HG03196 (cell line): ENCODE measurements at regions not wholly inside any gene's neighbourhood (a gene's known extent, or its start where the extent isn't known, plus 50 kb on each side); places are given as distances from the start of the nearest gene placed in this dataset.
"Not testable (repeated sequence)": the region's sequence is repeated elsewhere in the genome, so short reads cannot be mapped to it uniquely, and the experiment has no call there.

Experiments used
- ATAC-seq: cut with Tn5 transposase; IDR thresholded peaks from one replicate; pipeline ENCODE4 v1.9.1; 2021; ENCODE audit not compliant: unreplicated experiment

DNA sequence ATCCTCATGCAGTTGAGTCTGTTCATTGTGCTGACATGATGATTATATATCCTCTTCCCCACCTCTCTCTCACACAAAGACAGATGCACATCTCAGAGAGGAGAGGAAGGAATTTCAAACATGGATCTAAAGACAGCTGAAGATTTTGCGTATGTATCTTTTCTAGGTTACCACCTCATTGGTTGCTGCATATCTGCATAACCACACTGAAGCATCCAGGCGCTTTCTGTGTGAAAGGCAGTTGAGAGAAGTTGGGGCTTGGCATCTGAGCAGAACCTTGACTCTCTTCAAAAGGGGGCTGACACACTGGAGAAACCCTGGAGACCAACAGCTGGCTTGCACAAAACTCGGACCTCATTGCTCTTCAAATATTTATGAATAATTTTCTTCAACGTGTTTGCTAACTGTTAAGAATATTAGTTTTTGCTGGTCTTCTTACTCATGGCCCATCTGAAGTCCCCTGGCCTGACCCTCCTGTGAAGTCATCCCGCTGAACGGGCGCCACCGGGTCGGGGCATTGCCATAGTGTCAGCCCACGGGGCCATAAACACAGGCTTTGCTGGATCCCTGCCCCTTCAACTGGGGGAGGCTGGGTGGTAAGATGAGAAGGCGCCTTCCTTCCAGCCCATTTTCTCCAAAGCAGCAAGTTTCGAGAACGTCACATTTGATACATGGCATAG is 593.2 kb upstream of the CLINT1 start:
- ATAC-seq = no peak

DNA sequence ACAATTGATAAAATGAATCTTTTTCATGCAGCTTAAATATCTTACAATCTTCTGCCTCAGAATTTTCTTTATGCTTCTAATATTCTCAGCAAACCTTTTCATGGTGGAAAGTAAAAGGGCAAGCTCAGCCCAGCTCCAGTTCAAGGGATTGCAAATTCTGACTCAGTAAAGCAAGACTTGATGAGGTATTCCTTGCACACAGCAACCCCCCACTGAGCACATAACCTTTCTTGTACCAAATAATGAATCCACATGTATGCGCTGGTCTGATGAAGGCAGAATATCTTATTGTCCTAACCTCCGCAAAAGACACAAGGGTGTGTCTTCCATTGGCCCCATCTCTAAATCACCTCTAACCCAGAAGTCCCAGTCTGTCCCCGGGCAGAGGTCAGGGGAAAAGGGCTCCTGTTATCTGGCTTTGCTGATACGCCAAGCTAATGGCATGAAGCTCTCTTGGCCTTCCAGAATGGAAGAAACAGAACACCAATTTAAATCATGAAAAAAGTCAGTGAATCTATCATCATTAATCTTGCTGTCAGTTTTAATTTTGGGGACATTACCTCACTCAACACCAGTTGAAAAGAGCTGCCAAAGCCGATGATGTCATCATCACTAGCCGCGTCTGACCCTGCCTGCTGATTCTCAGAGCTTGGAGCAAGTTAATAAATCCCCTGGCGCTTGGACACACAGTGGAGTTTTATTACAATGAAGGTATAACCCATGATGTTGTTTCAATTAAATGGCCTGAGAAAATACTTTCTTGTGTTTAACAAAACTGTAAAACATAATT is 592.5 kb upstream of the CLINT1 start:
- no peak for ATAC-seq

DNA sequence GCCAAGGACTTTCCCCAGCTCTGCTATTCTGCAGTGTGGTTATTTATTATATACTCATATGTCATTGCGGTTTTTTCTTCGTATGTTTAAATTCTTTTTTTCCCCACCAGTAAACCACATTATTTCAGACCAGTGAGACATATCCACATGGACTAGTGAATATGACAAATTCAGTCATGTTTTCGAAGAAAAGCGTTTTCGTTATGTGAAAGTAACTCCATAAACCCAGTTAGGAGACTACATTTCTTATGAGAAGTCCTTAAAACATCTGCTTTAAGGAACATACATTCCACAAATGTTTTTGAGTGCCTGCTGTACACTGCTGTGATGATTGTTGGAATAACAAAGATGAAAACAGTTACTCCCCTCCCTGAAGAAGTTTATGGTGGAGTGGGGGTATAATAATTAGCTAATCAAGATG is 591.8 kb upstream of the CLINT1 start:
- ATAC-seq = no peak

DNA sequence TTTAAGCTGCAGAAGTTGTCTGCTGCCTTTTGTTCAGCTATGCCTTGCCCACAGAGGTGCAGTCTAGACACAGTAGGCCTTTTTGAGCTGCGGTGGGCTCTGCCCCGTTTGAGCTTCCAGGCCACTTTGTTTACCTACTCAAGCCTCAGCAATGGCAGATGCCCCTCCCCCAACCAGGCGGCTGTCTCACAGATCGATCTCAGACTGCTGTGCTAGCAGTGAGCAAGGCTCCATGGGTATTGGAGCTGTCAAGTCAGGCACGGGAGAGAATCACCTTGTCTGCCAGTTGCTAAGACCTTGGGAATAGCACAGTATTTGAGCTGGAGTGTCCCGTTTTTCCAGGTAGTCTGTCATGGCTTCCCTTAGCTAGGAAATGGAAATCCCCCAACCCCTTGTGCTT is 587.8 kb upstream of the CLINT1 start:
- ATAC-seq = not testable (repeated sequence)

DNA sequence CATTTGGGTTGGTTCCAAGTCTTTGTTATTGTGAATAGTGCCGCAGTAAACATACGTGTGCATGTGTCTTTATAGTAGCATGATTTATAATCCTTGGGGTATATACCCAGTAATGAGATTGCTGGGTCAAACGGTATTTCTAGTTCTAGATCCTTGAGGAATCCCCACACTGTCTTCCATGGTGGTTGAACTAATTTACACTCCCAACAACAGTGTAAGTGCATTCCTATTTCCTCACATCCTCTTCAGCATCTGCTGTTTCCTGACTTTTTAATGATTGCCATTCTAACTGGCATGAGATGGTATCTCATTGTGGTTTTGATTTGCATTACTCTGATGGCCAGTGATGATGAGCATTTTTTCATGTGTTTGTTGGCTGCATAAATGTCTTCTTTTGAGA is 580.3 kb upstream of the CLINT1 start:
- not testable (repeated sequence) for ATAC-seq

DNA sequence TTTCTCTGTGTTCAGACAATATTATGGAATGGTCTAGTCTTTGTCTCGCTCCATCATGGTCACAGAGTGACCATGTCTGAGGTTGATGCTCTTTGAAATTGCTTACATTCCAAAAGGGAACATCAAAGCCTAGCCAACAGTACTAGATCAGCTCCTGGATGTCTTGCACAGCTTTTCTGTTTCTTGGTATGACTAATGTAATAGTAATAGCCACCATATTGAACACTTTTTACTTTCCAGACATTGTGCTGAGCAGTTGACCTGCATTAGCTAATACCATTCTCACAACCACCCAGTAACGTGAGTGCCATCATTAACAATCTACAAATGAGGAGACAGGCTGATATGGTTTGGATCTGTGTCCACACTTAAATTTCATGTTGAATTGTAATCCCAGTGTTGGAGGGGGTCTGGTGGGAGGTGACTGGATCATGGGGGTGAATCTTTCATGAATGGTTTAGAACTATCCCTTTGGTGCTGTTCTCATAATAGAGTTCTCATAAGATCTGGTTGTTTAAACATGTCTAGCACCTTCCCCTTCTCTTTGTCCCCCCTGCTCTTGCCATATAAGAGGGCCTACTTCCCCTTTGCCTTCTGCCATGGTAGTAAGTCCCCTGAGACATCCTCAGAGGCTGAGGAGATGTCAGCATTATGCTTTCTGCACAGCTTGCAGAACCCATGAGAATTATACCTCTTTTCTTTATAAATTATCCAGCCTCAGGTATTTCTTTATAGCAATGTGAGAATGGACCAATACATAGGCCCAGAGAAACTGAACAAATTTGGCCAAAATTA is 577.5 kb upstream of the CLINT1 start:
- no peak for ATAC-seq

DNA sequence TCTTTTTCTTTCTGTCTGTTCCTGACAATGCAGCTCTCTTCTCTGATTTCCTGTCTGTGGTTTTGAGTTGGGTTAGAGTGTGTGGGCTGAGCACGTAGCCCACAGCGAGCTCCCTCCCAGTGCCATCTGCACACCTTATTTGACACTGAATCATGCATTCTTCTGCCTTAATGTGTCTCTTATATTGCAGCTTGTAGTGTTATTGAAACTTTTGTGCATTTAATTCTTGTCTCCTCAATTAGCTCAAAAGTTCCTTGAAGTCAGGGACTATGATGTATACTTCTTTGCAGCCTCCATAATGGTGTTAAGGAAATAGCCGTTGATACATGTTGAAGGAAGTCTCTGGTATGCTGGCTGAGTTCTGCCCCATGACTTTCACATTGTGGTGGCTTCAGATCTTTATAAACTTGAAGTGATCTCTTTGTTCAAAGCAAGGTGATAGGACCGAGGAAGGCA is 576.2 kb upstream of the CLINT1 start:
- ATAC-seq = peak; percentile 63

DNA sequence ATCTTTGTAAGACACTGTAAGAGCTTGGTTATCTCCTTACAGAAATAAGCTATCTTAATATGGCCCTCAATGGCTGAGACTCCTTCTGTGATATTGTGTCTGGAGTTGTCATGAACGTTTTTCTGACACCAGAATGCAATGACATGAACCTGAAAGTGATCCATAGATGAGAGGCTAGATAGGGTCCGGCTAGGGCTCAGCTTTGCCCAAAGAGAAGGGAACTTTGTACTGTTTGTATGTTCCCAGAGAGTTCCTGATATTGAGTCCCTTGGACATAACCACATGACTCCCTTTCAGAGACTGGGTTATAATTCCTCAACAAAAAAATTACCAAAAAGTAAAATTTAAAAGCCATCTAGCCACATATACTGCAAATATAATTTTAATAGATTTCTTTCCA is 575.8 kb upstream of the CLINT1 start:
- no peak for ATAC-seq

DNA sequence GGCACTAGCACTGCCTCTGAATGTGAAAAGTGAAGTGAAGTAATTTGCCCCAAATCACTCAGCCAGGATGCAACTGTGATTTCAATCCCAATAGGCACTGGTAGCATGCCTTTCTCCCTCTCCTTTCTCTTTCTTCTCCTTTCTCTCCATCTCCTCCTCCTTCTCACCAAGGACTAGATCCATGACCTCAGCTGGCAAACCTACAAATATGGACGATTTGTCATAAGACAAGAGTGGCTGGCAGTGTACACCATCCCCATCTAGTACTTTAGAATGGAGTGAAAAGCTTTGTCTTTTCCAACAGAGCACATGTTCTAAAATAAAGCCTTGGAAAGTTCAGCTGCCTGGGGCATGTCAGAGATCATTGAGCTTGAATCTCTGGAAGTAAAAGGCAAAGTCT is 574.7 kb upstream of the CLINT1 start:
- ATAC-seq = no peak

DNA sequence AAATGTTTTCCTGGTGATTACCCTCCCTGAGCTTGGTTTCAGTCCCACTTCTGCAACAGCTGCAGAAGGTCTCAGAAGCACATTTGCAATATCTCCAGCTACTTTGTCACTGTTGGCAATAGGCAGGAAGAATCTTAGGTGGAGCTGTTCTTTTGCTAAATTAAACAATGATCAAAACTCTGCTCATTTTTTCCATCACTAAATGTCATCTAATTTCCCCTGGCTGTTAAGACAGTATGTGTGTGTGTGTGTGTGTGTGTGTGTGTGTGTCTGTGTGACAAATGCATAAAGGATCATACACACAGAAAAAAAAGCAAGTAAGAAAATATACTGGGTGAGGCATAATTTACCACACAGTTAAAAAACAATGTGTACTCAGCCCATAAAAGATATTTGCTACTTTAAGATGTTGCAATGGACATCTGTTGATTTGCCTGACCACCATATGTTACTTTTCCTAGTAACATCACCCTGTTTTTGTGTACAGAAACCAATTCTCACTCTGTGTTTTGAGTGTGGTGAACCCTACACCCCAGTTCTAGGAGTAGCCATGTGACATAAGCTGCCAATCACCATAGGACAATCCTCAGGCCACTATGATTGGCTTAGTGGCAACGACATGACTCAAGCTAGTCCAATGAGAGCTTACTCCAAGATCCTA is 572.6 kb upstream of the CLINT1 start:
- ATAC-seq = no peak

DNA sequence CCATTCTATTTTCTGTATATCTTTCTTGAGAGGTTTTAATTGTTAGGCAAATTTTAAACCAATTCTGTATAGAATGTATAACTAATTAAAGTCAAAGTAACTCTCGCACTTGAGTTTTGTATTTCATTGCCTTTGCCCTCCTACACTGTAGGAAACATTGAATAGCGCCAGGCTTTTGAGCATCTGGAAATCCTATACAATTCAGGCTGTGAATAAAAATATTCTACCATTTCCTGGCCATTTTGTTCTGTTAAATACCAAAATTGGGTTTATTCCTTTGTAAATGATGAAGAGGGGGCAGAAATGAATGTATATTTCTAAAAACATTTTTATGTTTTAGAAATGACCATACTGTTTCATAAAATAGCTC is 571.8 kb upstream of the CLINT1 start:
- ATAC-seq = no peak

DNA sequence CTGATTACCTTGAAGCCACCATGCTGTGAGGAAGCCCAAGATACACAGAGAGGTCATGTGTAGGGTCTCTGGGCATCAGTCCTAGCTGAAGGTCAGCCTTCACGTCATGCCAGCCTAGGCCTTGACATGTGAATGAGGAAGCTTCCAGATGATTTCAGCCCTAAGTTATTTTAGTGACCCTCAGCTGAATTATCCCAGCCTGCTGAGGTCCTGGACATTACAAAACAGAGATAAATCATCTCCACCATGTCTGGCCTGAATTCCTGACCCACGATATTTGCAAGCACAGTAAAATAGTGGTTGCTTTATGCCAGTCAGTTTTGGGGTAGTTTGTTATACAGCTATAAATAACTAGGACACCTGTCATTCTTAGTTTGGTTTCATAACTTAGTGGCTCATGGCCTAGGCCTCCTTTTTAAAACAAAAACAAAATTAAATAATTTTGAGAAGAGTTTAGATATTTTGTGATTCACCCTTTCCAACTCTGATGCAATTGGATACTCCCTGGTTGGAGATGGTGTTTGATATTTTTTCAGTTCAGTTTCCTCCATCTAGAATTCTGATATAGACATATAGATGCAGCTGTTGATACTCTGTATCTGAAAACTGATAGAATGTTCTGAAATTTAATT is 571.3 kb upstream of the CLINT1 start:
- no peak for ATAC-seq

DNA sequence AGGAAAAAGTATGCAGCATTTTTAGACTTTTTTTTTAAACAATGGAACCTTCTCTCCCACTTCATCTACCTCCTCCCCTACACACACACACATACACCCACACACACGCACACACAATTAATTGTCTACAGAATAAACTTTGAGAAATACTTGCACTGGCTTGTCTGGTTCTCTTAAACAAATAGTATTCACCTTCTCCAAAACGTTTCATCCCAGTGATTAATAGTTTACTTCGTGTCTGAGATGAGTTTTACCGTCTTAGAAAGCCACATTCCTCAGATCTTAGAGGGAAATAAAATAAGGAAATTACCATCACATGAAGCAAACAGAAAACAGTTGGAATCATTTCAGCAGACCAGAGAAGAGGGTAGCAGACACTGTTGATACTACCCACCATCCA is 570.6 kb upstream of the CLINT1 start:
- ATAC-seq = no peak

DNA sequence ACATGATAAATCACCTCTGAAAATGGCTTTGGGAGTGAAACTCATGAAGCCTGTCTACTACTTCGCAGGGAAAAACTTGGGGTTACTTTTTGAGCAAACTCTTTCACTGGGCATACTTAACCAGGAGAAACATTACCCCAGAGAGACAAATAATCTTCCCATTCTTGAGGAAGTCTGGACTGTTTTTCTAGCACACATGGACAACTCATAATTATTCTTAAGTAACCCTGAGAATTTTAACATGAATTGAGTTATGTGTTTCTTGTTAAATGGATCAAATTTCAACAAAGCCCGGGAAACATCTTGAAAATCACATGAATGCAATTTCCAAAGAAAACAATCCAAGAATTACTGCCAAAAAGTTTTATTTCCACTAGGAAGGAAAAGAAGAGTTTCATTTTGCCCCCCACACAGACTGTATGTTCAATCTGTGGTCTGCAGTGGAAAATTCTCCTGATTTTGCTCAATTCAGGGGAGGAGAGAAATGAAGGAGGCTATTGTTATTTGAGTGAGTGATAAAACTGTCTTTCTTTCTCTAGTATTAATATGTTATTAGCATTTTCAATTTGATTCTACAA is 564.8 kb upstream of the CLINT1 start:
- no peak for ATAC-seq

DNA sequence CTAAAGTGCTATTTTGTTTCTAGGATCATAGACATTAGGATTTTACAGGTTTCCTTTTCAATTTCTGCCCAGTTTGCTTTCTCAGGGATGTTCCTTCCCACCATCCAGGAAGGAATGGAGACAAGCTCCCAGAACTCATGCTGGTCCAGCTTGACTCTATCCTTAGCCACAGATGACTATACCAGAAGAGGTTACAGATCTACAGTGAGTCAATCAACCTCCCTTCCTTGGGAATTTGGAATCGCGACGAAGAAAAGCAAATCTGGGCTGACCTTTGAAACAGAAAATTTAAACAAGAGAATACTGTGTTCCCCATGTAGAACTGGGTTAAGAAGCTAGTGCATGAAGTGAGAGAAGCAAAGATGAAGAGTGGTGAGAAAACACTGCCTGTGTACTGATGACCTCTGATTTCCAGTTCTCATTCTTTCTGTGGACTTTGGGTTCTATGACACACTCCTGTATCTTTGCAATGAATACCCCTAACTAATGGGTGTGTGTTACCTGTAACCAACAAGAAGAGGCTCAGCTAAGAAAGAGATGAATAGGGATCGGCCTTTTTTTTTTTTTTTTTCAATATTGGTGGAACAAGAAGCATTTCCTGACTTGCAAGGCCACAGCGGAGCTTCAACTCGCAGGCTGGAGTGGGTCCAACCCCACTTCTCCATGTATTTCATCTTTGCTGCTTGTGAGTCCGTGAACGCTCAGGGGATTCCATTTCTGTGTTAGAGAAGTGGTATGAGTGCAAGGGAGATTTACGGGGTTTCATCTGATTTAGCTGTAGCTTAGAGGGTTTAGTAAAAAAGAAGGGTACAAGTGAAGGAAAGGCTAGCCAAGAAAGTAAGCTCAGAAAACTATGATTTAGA is 563.9 kb upstream of the CLINT1 start:
- no peak for ATAC-seq

DNA sequence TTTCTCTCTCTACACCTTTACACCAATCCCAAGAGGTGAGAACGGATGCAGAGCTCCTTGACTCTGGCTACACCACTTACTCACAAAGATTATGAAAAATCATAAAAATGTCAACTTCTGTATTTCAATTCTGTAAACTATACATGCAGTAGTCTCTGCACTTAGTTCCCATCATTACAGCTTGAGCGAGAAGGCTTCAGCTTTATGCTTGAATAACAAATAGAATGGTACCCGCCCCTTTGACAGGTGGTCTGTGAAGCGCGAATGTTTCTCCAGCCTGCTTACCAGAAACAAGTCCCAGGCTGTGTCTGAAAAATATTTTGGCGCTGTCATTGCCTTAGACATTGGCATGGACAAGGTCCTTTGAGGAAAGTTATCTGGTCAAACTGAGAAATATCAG is 562.4 kb upstream of the CLINT1 start:
- no peak for ATAC-seq

DNA sequence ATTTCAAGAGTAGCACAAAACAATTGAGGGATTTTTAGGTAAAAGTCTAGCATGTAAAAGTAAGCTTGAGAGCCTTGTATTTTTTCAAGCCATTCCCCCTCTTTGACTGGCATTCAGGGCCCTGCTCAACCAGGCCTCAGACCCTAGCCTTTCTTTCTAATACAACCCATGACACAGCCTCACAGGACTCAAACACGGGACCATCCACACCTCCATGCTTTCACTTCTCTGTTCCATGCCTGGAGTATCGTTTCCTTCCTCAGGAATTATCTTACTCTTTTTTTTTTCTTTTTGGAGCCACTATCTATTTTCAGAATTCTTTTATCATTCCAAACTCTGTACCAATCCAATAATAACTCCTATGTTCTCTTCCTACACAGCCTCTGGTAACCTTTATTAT is 560.2 kb upstream of the CLINT1 start:
- no peak for ATAC-seq

DNA sequence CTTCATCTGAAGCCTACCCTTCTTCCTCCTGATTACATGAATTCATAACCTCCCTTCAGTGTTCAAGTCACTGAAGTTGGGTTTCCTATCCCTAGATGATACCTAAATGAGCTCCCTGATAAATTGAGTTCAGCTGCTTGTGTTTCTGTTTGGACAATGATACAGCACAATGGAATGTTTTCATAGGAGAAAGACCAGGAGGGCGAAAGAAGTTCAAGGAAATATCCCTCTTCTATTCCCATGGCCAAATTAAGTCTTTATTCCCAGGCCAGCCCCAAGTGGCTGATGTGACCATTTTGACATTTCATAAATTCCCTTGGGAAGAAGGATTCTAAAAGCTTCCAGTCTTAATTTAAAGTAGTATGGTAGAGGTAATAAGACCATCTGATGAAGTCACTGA is 555.8 kb upstream of the CLINT1 start:
- ATAC-seq = no peak

DNA sequence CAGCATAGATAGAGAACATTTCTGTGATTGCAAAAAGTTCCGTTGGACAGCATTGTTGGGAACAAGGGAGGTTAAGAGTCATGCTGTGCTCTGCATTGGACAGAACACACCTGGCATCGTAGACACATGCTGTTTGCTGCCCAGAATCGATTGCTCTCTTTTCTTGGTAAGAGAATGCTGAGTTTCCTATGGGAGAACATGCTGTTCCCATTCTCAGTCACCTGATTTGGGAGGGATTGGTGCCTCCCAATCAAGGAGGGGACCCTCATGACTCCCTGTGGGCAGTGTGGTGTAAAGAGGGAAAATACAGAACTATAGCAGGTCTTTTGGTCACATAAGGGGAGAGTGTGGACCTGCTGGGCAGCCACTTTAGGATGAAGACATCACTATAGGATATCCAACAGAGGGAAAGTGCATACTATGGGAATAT is 555.4 kb upstream of the CLINT1 start:
- no peak for ATAC-seq
